Colonic mucosa (tissue), 4 donors: ENCODE measurements at regions not wholly inside any gene's neighbourhood (a gene's known extent, or its start where the extent isn't known, plus 50 kb on each side); places are given as distances from the start of the nearest gene placed in this dataset.

Experiments used
- DNase-seq: peaks from one replicate; pipeline ENCODE4 v3.0.0-alpha.2; 2020
- H3K27ac ChIP-seq: fragments of 200-600 bp; one replicate; pipeline ENCODE4 v1.8.0; 2021
- H3K27me3 ChIP-seq: fragments of 200-600 bp; one replicate; pipeline ENCODE4 v1.8.0; 2021
- H3K36me3 ChIP-seq: fragments of 200-600 bp; one replicate; pipeline ENCODE4 v1.8.0; 2021
- H3K4me1 ChIP-seq: fragments of 200-600 bp; one replicate; pipeline ENCODE4 v1.8.0; 2021; ENCODE audit warnings: mild to moderate bottlenecking
- H3K4me3 ChIP-seq: fragments of 200-600 bp; one replicate; pipeline ENCODE4 v1.8.0; 2021
- H3K9ac ChIP-seq, 2 donors: one replicate each; pipeline ENCODE4 v1.7.0; 2013; ENCODE audit warnings: control low read depth in 2 of 2, low read depth in 2 of 2, low read length in 2 of 2
- H3K9me3 ChIP-seq: fragments of 200-600 bp; one replicate; pipeline ENCODE4 v1.8.0; 2021
- intact Hi-C: fragments of 100-400 bp; cut with DNase I; formaldehyde crosslinking; loops from one replicate; pipeline ENCODE4 v1.14.1; 2022
- TF ChIP-seq, protein P1 (sequence below): fragments of 200-600 bp; IDR thresholded peaks from one replicate; pipeline ENCODE4 v1.8.0; 2022; ENCODE audit warnings: antibody characterized with exemption, mild to moderate bottlenecking
- donor health status: healthy.
- donor health status: DM: no; HTN: no; CAD: no.
- donor health status: DM: no; HTN: no; CAD: no.

DNA sequence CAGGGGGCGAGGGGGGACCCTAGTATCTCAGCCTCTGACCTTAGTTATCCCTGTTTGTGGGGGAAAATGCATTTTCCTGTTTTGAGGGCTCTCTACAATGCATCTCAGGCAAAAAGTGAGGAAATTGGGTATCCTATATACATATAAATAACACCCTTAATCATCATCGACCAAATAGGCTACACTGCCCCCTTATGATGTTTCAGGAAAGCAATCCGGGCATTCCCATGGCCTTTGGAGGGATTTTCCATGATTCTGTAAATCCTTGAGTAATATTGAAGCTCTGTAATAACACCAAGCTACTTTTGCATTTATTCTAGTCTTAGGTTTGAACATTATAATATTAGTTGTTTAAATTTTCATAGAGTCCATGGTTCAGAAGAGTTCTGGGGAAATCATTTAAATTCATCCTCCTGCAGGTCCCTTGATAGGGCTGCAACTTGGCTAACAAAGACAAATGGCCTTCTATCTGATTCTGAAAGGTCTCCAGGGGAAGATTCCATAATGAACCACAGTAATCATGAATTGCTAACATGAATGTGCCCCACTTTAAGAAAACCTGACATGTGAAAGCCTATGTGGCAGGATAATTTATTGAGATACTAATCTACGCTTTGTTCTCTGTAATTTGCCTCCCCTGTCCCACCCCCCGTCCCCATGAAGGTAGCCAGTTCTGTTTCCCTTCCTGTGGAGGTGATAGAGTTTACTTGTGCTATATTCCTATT, 91.5 kb upstream of the SCOC start:
- Histone ChIP-seq H3K9ac (no peak overlapping the region), H3K4me1 (no peaks in the 10 kb centered on the region), H3K27me3 (no peaks in the 10 kb centered on the region), H3K4me3 (no peak overlapping the region), H3K9me3 (no peaks in the 10 kb centered on the region), H3K36me3 (no peaks in the 10 kb centered on the region), H3K27ac (no peak overlapping the region)
- intact Hi-C loops: no loop called here
- no peak for DNase-seq
- TF ChIP-seq, protein P1, sequence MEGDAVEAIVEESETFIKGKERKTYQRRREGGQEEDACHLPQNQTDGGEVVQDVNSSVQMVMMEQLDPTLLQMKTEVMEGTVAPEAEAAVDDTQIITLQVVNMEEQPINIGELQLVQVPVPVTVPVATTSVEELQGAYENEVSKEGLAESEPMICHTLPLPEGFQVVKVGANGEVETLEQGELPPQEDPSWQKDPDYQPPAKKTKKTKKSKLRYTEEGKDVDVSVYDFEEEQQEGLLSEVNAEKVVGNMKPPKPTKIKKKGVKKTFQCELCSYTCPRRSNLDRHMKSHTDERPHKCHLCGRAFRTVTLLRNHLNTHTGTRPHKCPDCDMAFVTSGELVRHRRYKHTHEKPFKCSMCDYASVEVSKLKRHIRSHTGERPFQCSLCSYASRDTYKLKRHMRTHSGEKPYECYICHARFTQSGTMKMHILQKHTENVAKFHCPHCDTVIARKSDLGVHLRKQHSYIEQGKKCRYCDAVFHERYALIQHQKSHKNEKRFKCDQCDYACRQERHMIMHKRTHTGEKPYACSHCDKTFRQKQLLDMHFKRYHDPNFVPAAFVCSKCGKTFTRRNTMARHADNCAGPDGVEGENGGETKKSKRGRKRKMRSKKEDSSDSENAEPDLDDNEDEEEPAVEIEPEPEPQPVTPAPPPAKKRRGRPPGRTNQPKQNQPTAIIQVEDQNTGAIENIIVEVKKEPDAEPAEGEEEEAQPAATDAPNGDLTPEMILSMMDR: no peak

DNA sequence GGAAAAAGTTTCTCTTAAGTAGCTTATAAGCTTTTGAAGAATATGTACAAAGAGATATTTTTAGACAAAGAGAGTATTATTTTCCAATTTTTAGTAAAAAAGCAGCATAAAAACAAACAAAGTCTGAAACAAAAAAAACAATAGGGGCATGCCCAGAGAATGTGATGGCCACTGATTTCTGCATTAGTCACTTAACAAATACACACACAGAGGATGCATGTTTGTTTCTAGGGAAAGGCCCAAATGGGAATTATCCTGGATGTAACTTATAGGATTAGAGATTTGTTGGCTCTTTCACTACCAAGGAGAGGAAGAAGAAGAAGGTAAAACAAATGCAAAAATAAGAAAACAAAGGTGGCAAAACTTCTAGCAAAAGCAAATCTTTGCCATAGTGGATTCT, 95.9 kb upstream of the SCOC start:
- TF ChIP-seq, protein P1: no peak
- intact Hi-C loops: no loop called here

DNA sequence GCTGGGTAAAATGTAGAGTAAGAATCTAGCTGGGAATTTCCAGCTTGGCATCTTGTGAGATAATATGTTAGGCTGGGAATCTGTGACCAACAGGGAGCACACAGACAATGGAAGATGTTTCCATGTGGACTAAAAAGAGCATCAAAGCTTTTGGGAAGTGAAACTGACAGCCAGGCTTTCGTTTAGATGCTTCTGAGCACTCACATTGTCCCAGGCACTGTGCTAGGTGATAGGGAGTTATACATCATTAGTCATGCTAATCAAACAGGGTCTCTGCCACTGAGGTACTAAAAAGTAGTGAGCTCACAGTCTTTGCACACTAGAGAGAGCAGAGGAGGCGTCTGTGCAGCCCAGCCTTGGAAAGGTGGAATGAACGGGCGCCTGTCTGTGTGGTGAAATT, 101.9 kb upstream of the SCOC start:
- Histone ChIP-seq H3K9ac (no peak overlapping the region), H3K27ac (no peak overlapping the region), H3K9me3 (no peaks in the 10 kb centered on the region), H3K4me3 (no peak overlapping the region), H3K27me3 (no peaks in the 10 kb centered on the region), H3K36me3 (no peaks in the 10 kb centered on the region), H3K4me1 (no peaks in the 10 kb centered on the region)
- DNase-seq: no peak
- TF ChIP-seq, protein P1: no peak
- intact Hi-C loops: no loop called here

More for the DNA sequence above, 95.9 kb upstream of the SCOC start:
- Histone ChIP-seq H3K36me3 (no peaks in the 10 kb centered on the region), H3K27me3 (no peaks in the 10 kb centered on the region), H3K9me3 (no peaks in the 10 kb centered on the region), H3K4me3 (no peak overlapping the region), H3K9ac (no peak overlapping the region), H3K4me1 (no peaks in the 10 kb centered on the region), H3K27ac (no peak overlapping the region)
- DNase-seq: no peak

DNA sequence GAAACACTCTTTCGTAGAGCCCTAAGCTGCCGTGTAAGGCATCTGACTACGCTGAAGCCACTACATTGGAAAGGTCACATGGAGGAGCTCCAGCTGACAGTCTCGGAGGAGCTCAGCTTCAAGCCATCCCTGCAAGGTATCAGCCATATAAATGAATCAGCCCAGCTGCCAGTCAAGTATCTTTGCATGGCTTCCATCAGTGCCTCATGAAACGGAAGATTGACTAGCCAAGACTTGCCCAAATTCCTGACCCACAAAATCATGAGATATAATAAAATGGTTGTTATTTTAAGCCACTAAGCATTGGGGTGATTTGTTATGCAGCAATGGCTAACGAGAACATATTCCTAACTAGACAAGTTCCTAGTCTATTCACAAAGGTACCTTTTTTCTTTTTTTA, 104.1 kb upstream of the SCOC start:
- no peaks in the 10 kb centered on the region for H3K36me3 ChIP-seq
- H3K9ac ChIP-seq: no peak overlapping the region
- intact Hi-C loops: no loop called here
- H3K4me3 ChIP-seq: no peak overlapping the region
- no peak overlapping the region for H3K27ac ChIP-seq
- no peaks in the 10 kb centered on the region for H3K9me3 ChIP-seq
- H3K4me1 ChIP-seq: no peaks in the 10 kb centered on the region
- TF ChIP-seq, protein P1: no peak
- no peak for DNase-seq
- no peaks in the 10 kb centered on the region for H3K27me3 ChIP-seq

DNA sequence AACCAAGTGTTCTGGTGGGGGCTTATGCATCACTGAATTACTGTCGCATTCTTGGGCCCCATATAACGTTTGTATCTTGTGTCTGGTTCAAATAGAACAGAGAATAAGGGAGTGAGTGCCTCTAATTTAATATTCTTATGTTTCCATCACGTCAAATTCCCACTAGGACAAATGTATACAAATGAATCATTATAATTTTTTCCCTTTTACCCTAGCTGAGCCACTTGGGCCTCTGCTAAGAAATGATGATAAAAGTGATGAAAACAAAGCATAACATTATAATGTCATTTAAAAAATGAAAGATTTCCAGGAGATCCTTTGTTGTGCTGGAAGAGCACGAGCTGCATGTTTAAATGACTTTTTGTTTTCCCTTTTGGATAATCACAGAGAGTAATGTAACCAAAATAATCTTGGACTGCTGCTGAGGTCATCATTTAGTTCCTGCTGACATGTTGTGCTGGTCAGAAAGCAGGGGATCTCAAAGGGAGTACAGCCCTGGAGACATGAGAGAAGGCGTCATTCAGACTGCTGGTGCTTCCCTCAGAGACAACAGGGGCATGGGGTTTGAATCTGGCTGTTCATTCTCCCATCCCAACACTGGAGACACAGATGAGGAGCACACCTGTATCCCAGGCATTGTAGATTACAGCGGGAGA, 105.1 kb upstream of the SCOC start:
- DNase-seq: no peak
- TF ChIP-seq, protein P1: no peak
- Histone ChIP-seq H3K9ac (no peak overlapping the region), H3K36me3 (no peaks in the 10 kb centered on the region), H3K9me3 (no peaks in the 10 kb centered on the region), H3K4me1 (no peaks in the 10 kb centered on the region), H3K27me3 (no peaks in the 10 kb centered on the region), H3K27ac (no peak overlapping the region), H3K4me3 (no peak overlapping the region)
- intact Hi-C loops: no loop called here
